ENCODE measurements at regions not wholly inside any gene's neighbourhood (a gene's known extent, or its start where the extent isn't known, plus 50 kb on each side); places are given as distances from the start of the nearest gene placed in this dataset.

GRCh38 chr11:15696069-15696468 lies 581.3 kb downstream of the INSC start:
- TF ChIP-seq REST (IDR thresholded peaks at IDR 0.05; ENCODE audit: insufficient read depth in 1 of 2, low read depth in 2 of 2, low read length in 2 of 2) (no peak), TAF1 (IDR thresholded peaks at IDR 0.05; ENCODE audit: borderline replicate concordance, insufficient read depth, low read length) (no peak)

- TF ChIP-seq REST (IDR thresholded peaks at IDR 0.05; ENCODE audit: insufficient read depth in 1 of 2, low read depth in 2 of 2, low read length in 2 of 2): no peak
- no peak for TF ChIP-seq FOXP2 (optimal IDR thresholded peaks at IDR 0.05; ENCODE audit: borderline replicate concordance, extremely low read depth, extremely low read length, insufficient read depth)
- TF ChIP-seq POLR2AphosphoS5 (IDR thresholded peaks at IDR 0.05; ENCODE audit: low read depth, low read length): no peak
- TF ChIP-seq TAF1 (IDR thresholded peaks at IDR 0.05; ENCODE audit: borderline replicate concordance, insufficient read depth, low read length): no peak
- TF ChIP-seq SIN3A (IDR thresholded peaks at IDR 0.05; ENCODE audit: borderline replicate concordance, insufficient read depth, low read length): no peak
Observed at GRCh38 chr11:15697437-15698236, 582.9 kb downstream of the INSC start.

GRCh38 chr11:15698855-15699254 lies 584.1 kb downstream of the INSC start:
- TF ChIP-seq FOXP2 (optimal IDR thresholded peaks at IDR 0.05; ENCODE audit: borderline replicate concordance, extremely low read depth, extremely low read length, insufficient read depth) (no peak), TAF1 (IDR thresholded peaks at IDR 0.05; ENCODE audit: borderline replicate concordance, insufficient read depth, low read length) (no peak), REST (IDR thresholded peaks at IDR 0.05; ENCODE audit: insufficient read depth in 1 of 2, low read depth in 2 of 2, low read length in 2 of 2) (no peak), SIN3A (IDR thresholded peaks at IDR 0.05; ENCODE audit: borderline replicate concordance, insufficient read depth, low read length) (no peak), POLR2AphosphoS5 (IDR thresholded peaks at IDR 0.05; ENCODE audit: low read depth, low read length) (no peak)

GRCh38 chr11:15699978-15700377 lies 585.3 kb downstream of the INSC start:
- TF ChIP-seq POLR2AphosphoS5 (IDR thresholded peaks at IDR 0.05; ENCODE audit: low read depth, low read length): no peak
- no peak for TF ChIP-seq SIN3A (IDR thresholded peaks at IDR 0.05; ENCODE audit: borderline replicate concordance, insufficient read depth, low read length)
- no peak for TF ChIP-seq REST (IDR thresholded peaks at IDR 0.05; ENCODE audit: insufficient read depth in 1 of 2, low read depth in 2 of 2, low read length in 2 of 2)
- no peak for TF ChIP-seq TAF1 (IDR thresholded peaks at IDR 0.05; ENCODE audit: borderline replicate concordance, insufficient read depth, low read length)
- no peak for TF ChIP-seq FOXP2 (optimal IDR thresholded peaks at IDR 0.05; ENCODE audit: borderline replicate concordance, extremely low read depth, extremely low read length, insufficient read depth)

GRCh38 chr11:15700456-15700855 lies 585.7 kb downstream of the INSC start:
- no peak for TF ChIP-seq POLR2AphosphoS5 (IDR thresholded peaks at IDR 0.05; ENCODE audit: low read depth, low read length)
- no peak for TF ChIP-seq REST (IDR thresholded peaks at IDR 0.05; ENCODE audit: insufficient read depth in 1 of 2, low read depth in 2 of 2, low read length in 2 of 2)
